ENCODE measurements at regions not wholly inside any gene's neighbourhood (a gene's known extent, or its start where the extent isn't known, plus 50 kb on each side); places are given as distances from the start of the nearest gene placed in this dataset.

GRCh38 chr10:106442223-106442622 lies 722.3 kb downstream of the SORCS1 start:
- CTCF ChIA-PET = no interaction called here
- Mint-ChIP-seq H3K9me3 (peaks cover 2% of the 10 kb centered on the region), H3K27ac (no peak overlapping the region), H3K4me1 (no peaks in the 10 kb centered on the region), H3K27me3 (no peaks in the 10 kb centered on the region), H3K4me3 (no peak overlapping the region), H3K36me3 (ENCODE audit: low read depth) (no peaks in the 10 kb centered on the region)
- POLR2A ChIA-PET = no interaction called here
- no peak for DNase-seq

DNA sequence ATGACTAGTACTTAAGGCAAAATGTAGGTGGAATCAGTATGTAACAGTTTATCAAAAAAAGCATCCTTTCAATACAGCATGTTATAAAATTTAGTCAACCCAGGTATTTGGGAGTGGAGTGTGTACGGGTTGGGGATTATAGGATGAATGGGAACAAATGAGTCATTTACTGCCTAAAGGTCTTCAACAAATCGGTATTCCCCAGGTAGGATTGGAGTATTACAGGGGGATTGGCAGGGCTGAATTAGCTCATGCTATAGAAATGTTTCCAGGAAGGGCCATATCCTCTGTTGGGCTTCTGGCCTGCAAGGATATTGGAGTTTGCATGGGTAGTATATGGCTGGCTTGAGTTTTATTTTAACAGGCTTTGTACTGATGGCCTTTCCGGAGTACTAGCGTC lies 723.7 kb downstream of the SORCS1 start:
- CTCF ChIA-PET = no interaction called here

DNA sequence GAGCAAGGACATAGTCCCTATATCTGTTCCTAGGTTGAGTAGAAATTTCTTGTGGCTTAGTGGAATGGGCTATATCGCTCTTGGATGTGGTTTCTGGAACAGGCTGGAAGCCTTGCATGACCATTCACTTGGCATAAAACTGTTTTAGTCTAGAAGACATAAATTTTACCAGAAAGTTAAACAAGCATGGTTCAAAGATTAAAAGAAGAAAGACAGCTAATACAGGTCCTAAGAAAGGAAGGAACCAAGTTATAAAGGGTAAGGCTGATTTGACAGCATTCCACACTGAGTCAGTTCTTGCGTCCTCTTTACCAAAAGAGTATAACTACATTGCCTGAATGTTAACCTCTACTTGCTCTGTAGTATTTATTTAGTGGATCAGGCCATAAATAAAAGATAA lies 724.2 kb downstream of the SORCS1 start:
- no peaks in the 10 kb centered on the region for H3K4me1 Mint-ChIP-seq
- H3K9me3 Mint-ChIP-seq = peaks cover 2% of the 10 kb centered on the region
- H3K27ac Mint-ChIP-seq = no peak overlapping the region
- no peak overlapping the region for H3K4me3 Mint-ChIP-seq
- POLR2A ChIA-PET = no interaction called here
- no peaks in the 10 kb centered on the region for H3K36me3 Mint-ChIP-seq (ENCODE audit: low read depth)
- no peaks in the 10 kb centered on the region for H3K27me3 Mint-ChIP-seq
- DNase-seq = no peak
- CTCF ChIA-PET = no interaction called here

More for the DNA sequence above, 723.7 kb downstream of the SORCS1 start:
- Mint-ChIP-seq H3K9me3 (peaks cover 2% of the 10 kb centered on the region), H3K27ac (no peak overlapping the region), H3K4me1 (no peaks in the 10 kb centered on the region), H3K27me3 (no peaks in the 10 kb centered on the region), H3K4me3 (no peak overlapping the region), H3K36me3 (ENCODE audit: low read depth) (no peaks in the 10 kb centered on the region)
- POLR2A ChIA-PET = no interaction called here
- no peak for DNase-seq

DNA sequence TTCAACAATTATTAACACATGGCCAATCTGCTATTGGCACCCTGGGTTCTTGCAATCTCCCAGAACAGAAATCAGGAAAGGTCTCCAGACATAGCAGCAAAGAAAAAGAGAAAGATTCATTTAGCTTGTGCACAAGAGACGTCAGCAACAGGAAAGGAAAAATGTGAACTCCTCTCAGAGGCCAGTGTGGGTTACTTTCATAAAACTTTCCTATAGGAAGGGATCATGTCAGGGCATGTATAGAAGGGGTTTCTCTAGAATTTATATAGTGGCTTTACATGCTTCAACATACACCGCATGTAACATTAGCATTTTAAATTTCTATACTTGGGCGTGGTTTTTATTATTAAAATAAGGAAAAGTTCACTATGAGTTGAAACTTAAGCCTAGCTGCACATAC lies 725.1 kb downstream of the SORCS1 start:
- Mint-ChIP-seq H3K27ac (no peak overlapping the region), H3K4me3 (no peak overlapping the region), H3K4me1 (no peaks in the 10 kb centered on the region), H3K36me3 (ENCODE audit: low read depth) (no peaks in the 10 kb centered on the region), H3K9me3 (peaks cover 2% of the 10 kb centered on the region), H3K27me3 (no peaks in the 10 kb centered on the region)
- DNase-seq = no peak
- ChIA-PET CTCF (no interaction called here), POLR2A (no interaction called here)

DNA sequence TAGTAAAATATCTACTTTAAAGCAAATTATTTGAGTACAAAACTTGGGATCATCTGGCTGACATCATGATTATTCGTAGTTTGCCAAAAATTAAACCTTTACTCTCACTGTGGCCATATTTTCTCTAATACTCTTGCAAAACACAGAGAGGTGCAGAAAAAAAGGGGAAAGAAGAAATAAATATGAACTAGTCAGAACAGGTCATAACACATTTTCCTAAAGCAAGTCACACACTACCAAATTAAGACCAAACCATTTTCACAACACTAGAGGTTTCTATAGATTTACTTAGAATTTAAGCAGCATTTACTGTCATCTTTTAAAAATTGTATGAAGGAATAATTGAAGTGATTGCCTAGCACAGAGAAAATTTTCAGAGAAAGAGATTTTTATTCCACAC lies 726.1 kb downstream of the SORCS1 start:
- Mint-ChIP-seq H3K9me3 (peaks cover 2% of the 10 kb centered on the region), H3K4me3 (no peak overlapping the region), H3K4me1 (no peaks in the 10 kb centered on the region), H3K36me3 (ENCODE audit: low read depth) (no peaks in the 10 kb centered on the region), H3K27me3 (no peaks in the 10 kb centered on the region), H3K27ac (no peak overlapping the region)
- ChIA-PET CTCF (no interaction called here), POLR2A (no interaction called here)
- no peak for DNase-seq

DNA sequence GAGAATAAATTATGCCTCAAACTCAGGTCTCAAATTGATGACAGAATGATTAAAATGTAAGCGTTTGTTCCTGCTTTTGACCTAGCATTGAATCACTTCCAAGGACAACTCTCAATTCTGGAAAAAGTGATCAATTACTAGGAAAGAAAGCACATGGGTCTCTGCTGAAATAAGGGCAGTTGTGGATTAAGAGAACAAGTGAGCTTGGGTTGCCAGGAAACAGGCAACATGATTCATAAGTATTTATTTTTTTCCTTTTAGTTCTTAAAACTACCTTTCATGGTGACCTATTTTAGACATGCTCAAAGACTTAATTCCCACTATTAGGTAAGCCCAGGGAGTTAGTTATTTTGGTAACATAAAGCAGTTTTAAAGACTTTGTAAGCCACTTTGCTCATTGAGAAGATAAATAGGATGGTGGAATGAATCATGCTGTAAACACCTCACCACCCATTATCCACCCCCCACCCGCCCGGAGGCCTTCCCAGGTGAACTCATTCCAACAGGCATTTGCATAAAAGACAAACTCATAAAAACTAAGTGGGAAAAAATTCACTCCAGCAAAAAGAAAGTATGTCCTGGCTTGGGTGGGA lies 728.3 kb downstream of the SORCS1 start:
- DNase-seq = no peak
- Mint-ChIP-seq H3K36me3 (ENCODE audit: low read depth) (no peaks in the 10 kb centered on the region), H3K27ac (no peak overlapping the region), H3K9me3 (peaks cover 2% of the 10 kb centered on the region), H3K4me1 (no peaks in the 10 kb centered on the region), H3K4me3 (no peak overlapping the region), H3K27me3 (no peaks in the 10 kb centered on the region)
- POLR2A ChIA-PET = no interaction called here
- CTCF ChIA-PET = no interaction called here

- Mint-ChIP-seq H3K27ac (no peak overlapping the region), H3K27me3 (no peaks in the 10 kb centered on the region), H3K36me3 (ENCODE audit: low read depth) (no peaks in the 10 kb centered on the region), H3K4me3 (no peak overlapping the region), H3K4me1 (no peaks in the 10 kb centered on the region), H3K9me3 (peaks cover 2% of the 10 kb centered on the region)
- ChIA-PET POLR2A (no interaction called here), CTCF (no interaction called here)
- DNase-seq = no peak
Measured at GRCh38 chr10:106435081-106435480, 729.4 kb downstream of the SORCS1 start.

- POLR2A ChIA-PET = no interaction called here
- no peak overlapping the region for H3K27ac Mint-ChIP-seq
- no peaks in the 10 kb centered on the region for H3K9me3 Mint-ChIP-seq
- DNase-seq = no peak
- H3K27me3 Mint-ChIP-seq = no peaks in the 10 kb centered on the region
- CTCF ChIA-PET = interaction anchor here (0.6 to 0.7 kb wide), 2 partner anchors 1294 to 1787 kb away, joined by 3 read pairs; no protein-coding TSS in a partner anchor
- H3K36me3 Mint-ChIP-seq (ENCODE audit: low read depth) = no peaks in the 10 kb centered on the region
- H3K4me1 Mint-ChIP-seq = no peaks in the 10 kb centered on the region
- no peak overlapping the region for H3K4me3 Mint-ChIP-seq
Measured at GRCh38 chr10:106424981-106425380, 739.5 kb downstream of the SORCS1 start.

DNA sequence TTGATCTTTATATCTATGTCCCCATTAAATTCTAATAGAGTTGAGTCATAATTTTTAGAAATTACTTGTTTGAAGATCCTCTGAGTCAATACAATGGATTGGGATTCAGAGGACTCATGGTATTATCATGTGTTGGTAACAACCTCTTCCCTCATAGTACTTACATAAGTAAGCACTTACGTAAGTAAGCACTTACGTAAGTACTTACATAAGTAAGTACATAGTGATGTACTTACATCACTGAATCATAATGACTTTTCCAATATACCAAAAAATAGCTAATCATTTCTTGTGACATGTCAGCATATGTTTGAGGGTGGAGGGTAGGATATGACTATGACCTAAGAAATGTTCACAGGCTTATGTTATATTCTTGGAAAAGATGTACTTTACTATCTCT lies 740.5 kb downstream of the SORCS1 start:
- no peaks in the 10 kb centered on the region for H3K36me3 Mint-ChIP-seq (ENCODE audit: low read depth)
- H3K9me3 Mint-ChIP-seq = no peaks in the 10 kb centered on the region
- no peak overlapping the region for H3K4me3 Mint-ChIP-seq
- no peak for DNase-seq
- H3K4me1 Mint-ChIP-seq = no peaks in the 10 kb centered on the region
- ChIA-PET CTCF (interaction anchor here (0.6 to 0.7 kb wide), 2 partner anchors 1293 to 1788 kb away, joined by 3 read pairs; no protein-coding TSS in a partner anchor), POLR2A (no interaction called here)
- no peaks in the 10 kb centered on the region for H3K27me3 Mint-ChIP-seq
- no peak overlapping the region for H3K27ac Mint-ChIP-seq

DNA sequence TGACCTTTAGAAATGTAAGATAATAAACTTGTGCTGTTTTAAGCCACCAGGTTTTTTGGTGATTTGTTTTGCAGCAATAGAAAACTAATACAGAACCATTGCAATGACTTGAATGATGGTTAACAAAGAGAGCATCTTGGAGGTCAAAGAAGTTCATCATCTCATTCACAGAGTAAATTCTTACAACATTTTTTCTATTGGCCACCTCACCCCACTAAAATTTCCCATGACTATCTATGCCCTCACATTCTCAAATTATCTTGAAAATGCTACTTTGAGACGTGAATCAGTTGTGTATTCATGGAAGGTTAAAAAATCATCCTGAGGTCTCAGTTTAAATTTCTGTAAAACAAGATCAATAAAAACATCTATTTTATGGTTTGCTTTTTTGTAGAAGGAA lies 754.2 kb downstream of the SORCS1 start:
- Mint-ChIP-seq H3K9me3 (peaks cover 2% of the 10 kb centered on the region), H3K4me1 (no peaks in the 10 kb centered on the region), H3K27ac (no peak overlapping the region), H3K27me3 (no peaks in the 10 kb centered on the region), H3K4me3 (no peak overlapping the region), H3K36me3 (ENCODE audit: low read depth) (no peaks in the 10 kb centered on the region)
- no peak for DNase-seq
- ChIA-PET POLR2A (no interaction called here), CTCF (no interaction called here)

DNA sequence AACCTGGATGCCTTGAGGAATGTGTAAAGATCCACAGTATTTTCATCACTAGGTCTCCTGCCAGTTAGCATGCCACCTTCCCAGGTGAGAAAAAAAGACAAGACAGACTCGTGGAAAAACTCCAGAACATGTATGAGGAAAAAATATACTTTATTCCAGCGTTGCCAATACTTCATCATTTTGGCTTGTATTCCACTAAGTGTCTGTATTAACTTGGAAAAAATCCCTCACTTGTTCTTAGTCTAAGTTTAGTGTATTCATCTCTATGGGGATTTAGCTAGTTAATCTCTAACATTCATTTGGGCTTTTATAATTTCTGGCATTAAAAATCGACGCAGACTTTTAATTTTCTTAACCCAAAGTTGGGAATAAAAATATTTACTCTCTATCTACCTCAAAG lies 759.4 kb downstream of the SORCS1 start:
- Mint-ChIP-seq H3K4me3 (no peak overlapping the region), H3K9me3 (no peaks in the 10 kb centered on the region), H3K36me3 (ENCODE audit: low read depth) (no peaks in the 10 kb centered on the region), H3K4me1 (no peaks in the 10 kb centered on the region), H3K27ac (no peak overlapping the region), H3K27me3 (no peaks in the 10 kb centered on the region)
- CTCF ChIA-PET = no interaction called here
- POLR2A ChIA-PET = no interaction called here
- DNase-seq = no peak

- POLR2A ChIA-PET = no interaction called here
- Mint-ChIP-seq H3K27ac (no peak overlapping the region), H3K4me3 (no peak overlapping the region), H3K4me1 (no peaks in the 10 kb centered on the region), H3K9me3 (no peaks in the 10 kb centered on the region), H3K36me3 (ENCODE audit: low read depth) (no peaks in the 10 kb centered on the region), H3K27me3 (no peaks in the 10 kb centered on the region)
- no peak for DNase-seq
- CTCF ChIA-PET = no interaction called here
Measured at GRCh38 chr10:106402458-106402857, 762.0 kb downstream of the SORCS1 start.

DNA sequence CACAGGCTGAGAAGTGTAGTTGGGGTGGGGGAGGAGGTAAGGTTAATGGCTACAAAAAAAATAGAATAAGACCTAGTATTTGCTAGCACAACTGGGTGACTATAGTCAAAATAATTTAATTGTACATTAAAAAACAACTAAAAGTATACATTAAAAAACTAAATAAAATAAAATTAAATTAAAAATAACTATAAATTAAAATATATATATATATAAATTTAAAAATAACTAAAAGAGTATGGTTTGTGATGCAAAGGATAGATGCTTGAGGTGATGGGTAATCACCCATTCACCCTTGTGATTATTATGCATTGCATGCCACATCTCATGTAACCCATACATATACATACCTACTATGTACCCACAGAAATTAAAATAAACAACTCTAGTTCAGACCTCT lies 762.5 kb downstream of the SORCS1 start:
- Mint-ChIP-seq H3K27ac (no peak overlapping the region), H3K4me3 (no peak overlapping the region), H3K4me1 (no peaks in the 10 kb centered on the region), H3K27me3 (no peaks in the 10 kb centered on the region), H3K36me3 (ENCODE audit: low read depth) (no peaks in the 10 kb centered on the region), H3K9me3 (no peaks in the 10 kb centered on the region)
- ChIA-PET POLR2A (no interaction called here), CTCF (no interaction called here)
- no peak for DNase-seq

DNA sequence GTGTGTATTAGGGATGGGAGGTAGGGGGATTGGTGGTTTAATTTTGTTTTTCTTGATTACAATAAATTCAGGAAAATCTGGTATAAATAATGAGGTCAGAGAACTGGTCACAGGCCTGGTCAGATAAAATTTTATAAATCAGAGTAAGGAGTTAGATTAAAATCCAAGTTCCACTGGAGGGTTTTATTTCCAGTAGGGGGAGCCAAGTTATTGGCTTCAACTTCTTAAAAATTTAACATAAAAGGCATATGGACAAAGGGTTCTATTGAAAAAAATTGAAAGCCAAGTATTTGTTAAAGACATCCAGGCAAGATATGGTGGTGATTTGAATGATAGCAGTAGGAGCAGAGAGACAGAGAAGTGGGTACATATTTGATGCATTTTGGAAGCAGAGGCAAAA lies 763.3 kb downstream of the SORCS1 start:
- H3K36me3 Mint-ChIP-seq (ENCODE audit: low read depth) = no peaks in the 10 kb centered on the region
- H3K4me1 Mint-ChIP-seq = no peaks in the 10 kb centered on the region
- POLR2A ChIA-PET = no interaction called here
- CTCF ChIA-PET = no interaction called here
- no peak overlapping the region for H3K4me3 Mint-ChIP-seq
- no peaks in the 10 kb centered on the region for H3K27me3 Mint-ChIP-seq
- DNase-seq = no peak
- no peaks in the 10 kb centered on the region for H3K9me3 Mint-ChIP-seq
- no peak overlapping the region for H3K27ac Mint-ChIP-seq

Measured in activated CD4-positive, alpha-beta T cell treated with anti-CD3 and anti-CD28 coated beads, Interleukin-2, amount 10 ng/mL, durations not matched to agents 7 days and 5 days (primary cell).